ENCODE measurements at regions not wholly inside any gene's neighbourhood (a gene's known extent, or its start where the extent isn't known, plus 50 kb on each side); places are given as distances from the start of the nearest gene placed in this dataset.

GRCh38 chr7:17588730-17589129 lies 290.3 kb downstream of the AHR start:
- intact Hi-C loops (cut with micrococcal nuclease), result no loop called here
- Histone ChIP-seq H3K79me2 (ENCODE audit: insufficient read depth, low read length) (no peaks in the 10 kb centered on the region), H2AFZ (ENCODE audit: low read depth, low read length, poor library complexity, severe bottlenecking) (no peak overlapping the region), H3K9me2 (ENCODE audit: insufficient read depth) (no peaks in the 10 kb centered on the region), H3K27me3 (ENCODE audit: insufficient read depth, low read length) (no peaks in the 10 kb centered on the region), H3K9me3 (ENCODE audit: control insufficient read depth in 1 of 2, insufficient read depth in 1 of 2, low read depth in 1 of 2, low read length in 2 of 2) (no peaks in the 10 kb centered on the region), H3K27ac (ENCODE audit: low read depth, low read length) (no peak overlapping the region), H3K4me2 (ENCODE audit: low read length) (no peak overlapping the region), H4K20me1 (ENCODE audit: insufficient read depth) (no peaks in the 10 kb centered on the region), H3K36me3 (ENCODE audit: control insufficient read depth in 1 of 2, insufficient read depth in 2 of 2, low read length in 2 of 2) (no peaks in the 10 kb centered on the region), H3K9ac (ENCODE audit: low read length) (no peak overlapping the region), H3K4me1 (ENCODE audit: control insufficient read depth in 1 of 2, insufficient read depth in 2 of 2, low read length in 2 of 2) (no peaks in the 10 kb centered on the region), H3K4me3 (replicated peaks in 1 of 2; ENCODE audit: low read depth in 1 of 2, low read length in 2 of 2) (no peak overlapping the region)
- ATAC-seq, result no peak
- TF ChIP-seq EZH2 (IDR thresholded peaks at IDR 0.05) (no peak), SP1 (IDR thresholded peaks at IDR 0.05; ENCODE audit: low read depth) (no peak), JUND (IDR thresholded peaks at IDR 0.05) (no peak), ZBTB33 (IDR thresholded peaks at IDR 0.05; ENCODE audit: extremely low read depth, insufficient replicate concordance, low read length) (no peak), ZFX (IDR thresholded peaks at IDR 0.05) (no peak), CBX3 (IDR thresholded peaks at IDR 0.05; ENCODE audit: low read depth) (no peak), EGR1 (IDR thresholded peaks at IDR 0.05; ENCODE audit: low read depth) (no peak), CTCF (IDR thresholded peaks at IDR 0.05 in 2 of 3, conservative IDR thresholded peaks at IDR 0.05 in 1 of 3; ENCODE audit: borderline replicate concordance in 1 of 3, insufficient read depth in 1 of 3, low read depth in 2 of 3, low read length in 2 of 3) (no peak), ZNF274 (IDR thresholded peaks at IDR 0.05; ENCODE audit: low read depth, low read length) (no peak), CEBPB (IDR thresholded peaks at IDR 0.05; ENCODE audit: low read depth) (no peak), FOSL1 (IDR thresholded peaks at IDR 0.05; ENCODE audit: low read depth) (no peak), SIN3A (IDR thresholded peaks at IDR 0.05; ENCODE audit: low read depth) (no peak), SRF (IDR thresholded peaks at IDR 0.05; ENCODE audit: low read depth) (no peak), RAD21 (IDR thresholded peaks at IDR 0.05; ENCODE audit: low read depth) (no peak), POLR2A (IDR thresholded peaks at IDR 0.05; ENCODE audit: borderline replicate concordance, extremely low read depth, insufficient read depth, insufficient read length) (no peak), POLR2AphosphoS5 (IDR thresholded peaks at IDR 0.05; ENCODE audit: low read depth, low read length) (no peak), YY1 (IDR thresholded peaks at IDR 0.05; ENCODE audit: extremely low read depth, insufficient replicate concordance, low read depth, low read length) (no peak), EZH2phosphoT487 (IDR thresholded peaks at IDR 0.05; ENCODE audit: borderline replicate concordance) (no peak), ELF1 (IDR thresholded peaks at IDR 0.05; ENCODE audit: borderline replicate concordance, low read depth) (no peak), TCF7L2 (IDR thresholded peaks at IDR 0.05; ENCODE audit: borderline replicate concordance, extremely low read depth, insufficient read depth, insufficient read length) (no peak)
- ChIA-PET CTCF (no interaction called here), POLR2A (no interaction called here), RAD21 (ENCODE audit: low non-redundant PET in 1 of 2, low total read pairs in 2 of 2, uncharacterized antibody in 2 of 2, unreplicated experiment in 2 of 2) (no interaction called here)
- no peak for DNase-seq (ENCODE audit: low read depth, low spot score)
- BruUV-seq (replicated peaks), result no TSS peak
